GM21367 (cell line): ENCODE measurements at regions not wholly inside any gene's neighbourhood (a gene's known extent, or its start where the extent isn't known, plus 50 kb on each side); places are given as distances from the start of the nearest gene placed in this dataset.
A peak's percentile ranks its signal among the peaks of the same experiment; 100 is the strongest.

ENCODE experiments used
- ATAC-seq: cut with Tn5 transposase; IDR thresholded peaks from one replicate; pipeline ENCODE4 v1.9.1; 2021; ENCODE audit not compliant: unreplicated experiment

- no peak for ATAC-seq
Measured at GRCh38 chr20:42020316-42020715, 402.1 kb upstream of the CHD6 start.

GRCh38 chr20:42018979-42019378, 400.8 kb upstream of the CHD6 start:
- ATAC-seq = no peak

GRCh38 chr20:42010090-42010489, 391.9 kb upstream of the CHD6 start:
- ATAC-seq = no peak

- ATAC-seq = no peak
Measured at GRCh38 chr20:42007251-42007650, 389.1 kb upstream of the CHD6 start.

GRCh38 chr20:42005211-42005610, 387.0 kb upstream of the CHD6 start:
- ATAC-seq = no peak

- no peak for ATAC-seq
Measured at GRCh38 chr20:42003380-42003779, 385.2 kb upstream of the CHD6 start.

GRCh38 chr20:41998539-41999341, 380.6 kb upstream of the CHD6 start:
- no peak for ATAC-seq

- no peak for ATAC-seq
Measured at GRCh38 chr20:41996951-41997350, 378.8 kb upstream of the CHD6 start.

GRCh38 chr20:41992481-41992880, 374.3 kb upstream of the CHD6 start:
- ATAC-seq = no peak

- ATAC-seq = no peak
Measured at GRCh38 chr20:41991412-41991811, 373.2 kb upstream of the CHD6 start.

- ATAC-seq = no peak
Measured at GRCh38 chr20:41989935-41990635, 371.9 kb upstream of the CHD6 start.

GRCh38 chr20:41989039-41989679, 371.0 kb upstream of the CHD6 start:
- no peak for ATAC-seq

- ATAC-seq = peak; percentile 64
Measured at GRCh38 chr20:41984031-41984430, 365.9 kb upstream of the CHD6 start.

GRCh38 chr20:41983159-41983558, 365.0 kb upstream of the CHD6 start:
- ATAC-seq = no peak

- no peak for ATAC-seq
Measured at GRCh38 chr20:41981746-41982145, 363.6 kb upstream of the CHD6 start.

GRCh38 chr20:41978875-41979274, 360.7 kb upstream of the CHD6 start:
- ATAC-seq = no peak

GRCh38 chr20:41978246-41978790, 360.1 kb upstream of the CHD6 start:
- ATAC-seq = no peak

GRCh38 chr20:41969656-41970055, 351.5 kb upstream of the CHD6 start:
- ATAC-seq = no peak

GRCh38 chr20:41960166-41960565, 342.0 kb upstream of the CHD6 start:
- no peak for ATAC-seq

- ATAC-seq = no peak
Measured at GRCh38 chr20:41958391-41958790, 340.2 kb upstream of the CHD6 start.

GRCh38 chr20:41956338-41957074, 338.3 kb upstream of the CHD6 start:
- ATAC-seq = no peak
